Osteocyte (in vitro differentiated cells): ENCODE measurements at regions not wholly inside any gene's neighbourhood (a gene's known extent, or its start where the extent isn't known, plus 50 kb on each side); places are given as distances from the start of the nearest gene placed in this dataset.
A peak's percentile ranks its signal among the peaks of the same experiment; 100 is the strongest.

Source experiments
- DNase-seq: peaks from one replicate; pipeline ENCODE4 v3.0.0; 2021; ENCODE audit warnings: mixed read lengths; ENCODE audit not compliant: unreplicated experiment; ENCODE audit errors: extremely low spot score
- H3K27ac Mint-ChIP-seq: one replicate; pipeline ENCODE4 v1.8.0; 2021; ENCODE audit warnings: mild to moderate bottlenecking, mixed read lengths; ENCODE audit not compliant: unreplicated experiment
- H3K27me3 Mint-ChIP-seq: one replicate; pipeline ENCODE4 v1.8.0; 2021; ENCODE audit warnings: mixed read lengths; ENCODE audit not compliant: unreplicated experiment
- H3K36me3 Mint-ChIP-seq: one replicate; pipeline ENCODE4 v1.8.0; 2021; ENCODE audit warnings: mixed read lengths; ENCODE audit not compliant: unreplicated experiment
- H3K4me1 Mint-ChIP-seq: one replicate; pipeline ENCODE4 v1.8.0; 2021; ENCODE audit warnings: mixed read lengths; ENCODE audit not compliant: unreplicated experiment
- H3K4me3 Mint-ChIP-seq: one replicate; pipeline ENCODE4 v1.8.0; 2021; ENCODE audit warnings: mild to moderate bottlenecking, moderate library complexity, mixed read lengths; ENCODE audit not compliant: unreplicated experiment
- H3K9me3 Mint-ChIP-seq: one replicate; pipeline ENCODE4 v1.8.0; 2021; ENCODE audit warnings: mixed read lengths; ENCODE audit not compliant: unreplicated experiment
- TF ChIP-seq, protein P1 (sequence below): fragments of 200-600 bp; sonication (generic); IDR thresholded peaks from 2 replicates; pipeline ENCODE4 v1.5.0; 2021; ENCODE audit warnings: antibody characterized with exemption, mild to moderate bottlenecking, moderate library complexity

DNA sequence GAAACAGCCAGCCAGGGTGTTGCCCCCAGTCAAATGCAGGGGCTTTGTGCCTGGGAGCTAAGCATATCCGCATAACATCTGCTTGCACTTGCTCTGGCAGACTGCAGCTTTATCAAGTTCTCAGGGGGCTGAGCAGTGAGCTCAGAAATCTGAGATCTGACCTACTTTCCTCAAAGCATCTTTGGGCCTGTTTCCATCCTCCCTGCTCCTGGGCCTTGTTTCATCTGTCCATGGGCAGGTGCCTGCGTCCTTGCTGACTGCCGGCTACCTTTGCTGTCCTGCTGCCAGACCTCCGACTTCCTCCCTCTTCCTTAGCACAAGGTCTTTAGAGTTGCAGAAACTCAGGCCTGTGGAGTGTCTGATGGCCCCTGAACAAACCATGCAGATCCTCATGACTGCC is 131.2 kb upstream of the B3GAT1 start:
- no peak overlapping the region for H3K4me3 Mint-ChIP-seq
- DNase-seq: peak; percentile 57
- H3K4me1 Mint-ChIP-seq: peaks cover 6% of the 10 kb centered on the region
- H3K9me3 Mint-ChIP-seq: peaks cover 15% of the 10 kb centered on the region
- H3K36me3 Mint-ChIP-seq: no peaks in the 10 kb centered on the region
- H3K27me3 Mint-ChIP-seq: peaks cover 2% of the 10 kb centered on the region
- no peak overlapping the region for H3K27ac Mint-ChIP-seq
- TF ChIP-seq, protein P1, sequence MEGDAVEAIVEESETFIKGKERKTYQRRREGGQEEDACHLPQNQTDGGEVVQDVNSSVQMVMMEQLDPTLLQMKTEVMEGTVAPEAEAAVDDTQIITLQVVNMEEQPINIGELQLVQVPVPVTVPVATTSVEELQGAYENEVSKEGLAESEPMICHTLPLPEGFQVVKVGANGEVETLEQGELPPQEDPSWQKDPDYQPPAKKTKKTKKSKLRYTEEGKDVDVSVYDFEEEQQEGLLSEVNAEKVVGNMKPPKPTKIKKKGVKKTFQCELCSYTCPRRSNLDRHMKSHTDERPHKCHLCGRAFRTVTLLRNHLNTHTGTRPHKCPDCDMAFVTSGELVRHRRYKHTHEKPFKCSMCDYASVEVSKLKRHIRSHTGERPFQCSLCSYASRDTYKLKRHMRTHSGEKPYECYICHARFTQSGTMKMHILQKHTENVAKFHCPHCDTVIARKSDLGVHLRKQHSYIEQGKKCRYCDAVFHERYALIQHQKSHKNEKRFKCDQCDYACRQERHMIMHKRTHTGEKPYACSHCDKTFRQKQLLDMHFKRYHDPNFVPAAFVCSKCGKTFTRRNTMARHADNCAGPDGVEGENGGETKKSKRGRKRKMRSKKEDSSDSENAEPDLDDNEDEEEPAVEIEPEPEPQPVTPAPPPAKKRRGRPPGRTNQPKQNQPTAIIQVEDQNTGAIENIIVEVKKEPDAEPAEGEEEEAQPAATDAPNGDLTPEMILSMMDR: no peak

DNA sequence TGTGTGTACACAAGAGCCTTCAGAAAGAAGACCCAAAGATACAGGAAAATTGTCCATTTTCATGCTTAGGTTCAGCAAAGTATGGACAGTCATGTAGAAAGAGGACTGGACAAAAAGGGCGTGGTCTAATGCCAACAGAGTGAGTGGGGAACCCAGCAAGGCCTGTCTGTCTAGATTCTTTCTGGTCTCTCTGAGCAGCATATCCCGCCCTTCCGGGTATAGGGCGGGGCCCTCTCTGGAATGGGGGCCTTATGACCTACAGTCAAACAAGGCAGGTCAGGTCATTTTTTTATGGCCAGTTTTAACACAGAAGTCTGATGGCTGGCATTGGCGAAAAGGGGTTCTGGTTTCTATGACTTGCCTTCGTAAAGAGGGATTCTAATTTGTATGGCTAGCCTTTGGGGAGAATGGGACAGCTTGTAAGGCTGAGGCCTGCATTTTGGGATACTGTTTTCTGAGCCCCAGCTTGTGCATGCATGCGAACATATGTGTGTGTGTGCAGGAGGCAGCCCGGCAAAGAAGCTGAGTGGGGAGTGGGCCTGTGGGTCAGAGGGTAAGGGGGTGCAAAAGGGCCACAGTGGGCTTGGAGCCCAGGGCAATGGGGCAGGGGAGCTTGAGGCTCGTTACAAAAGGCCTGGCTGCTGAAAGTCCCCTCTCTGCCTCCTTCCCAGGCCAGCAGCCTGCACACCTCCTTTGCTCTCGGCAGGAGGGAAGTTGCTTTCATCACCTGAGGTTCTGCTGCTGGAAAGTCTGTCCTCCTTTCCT is 130.5 kb upstream of the B3GAT1 start:
- peaks cover 6% of the 10 kb centered on the region for H3K4me1 Mint-ChIP-seq
- H3K9me3 Mint-ChIP-seq: peaks cover 15% of the 10 kb centered on the region
- no peak overlapping the region for H3K4me3 Mint-ChIP-seq
- H3K27ac Mint-ChIP-seq: no peak overlapping the region
- DNase-seq: peak; percentile 79
- peaks cover 3% of the 10 kb centered on the region for H3K27me3 Mint-ChIP-seq
- no peaks in the 10 kb centered on the region for H3K36me3 Mint-ChIP-seq
- TF ChIP-seq, protein P1: no peak

DNA sequence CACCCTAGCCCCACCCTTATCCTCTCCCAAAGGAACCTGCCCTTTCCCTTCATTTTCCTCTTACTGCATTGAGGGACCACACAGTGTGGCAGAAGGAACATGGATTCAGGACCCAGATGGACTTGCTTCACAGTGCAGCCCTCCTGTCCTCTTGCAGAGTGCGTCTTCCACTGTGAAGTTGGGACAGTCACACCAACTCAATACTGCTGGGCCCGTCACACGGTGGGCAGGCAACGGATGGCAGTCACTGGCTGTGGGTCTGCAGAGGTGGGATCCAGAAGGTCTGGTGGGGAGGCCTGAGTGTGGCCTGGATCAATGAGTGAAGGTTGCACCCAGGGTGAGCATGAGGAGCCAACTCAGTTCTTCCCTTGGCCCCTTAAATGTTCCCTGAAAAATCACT is 129.9 kb upstream of the B3GAT1 start:
- TF ChIP-seq, protein P1: no peak
- peaks cover 3% of the 10 kb centered on the region for H3K27me3 Mint-ChIP-seq
- H3K4me1 Mint-ChIP-seq: peaks cover 6% of the 10 kb centered on the region
- no peak overlapping the region for H3K27ac Mint-ChIP-seq
- H3K36me3 Mint-ChIP-seq: no peaks in the 10 kb centered on the region
- peaks cover 15% of the 10 kb centered on the region for H3K9me3 Mint-ChIP-seq
- peak; percentile 54 for DNase-seq
- H3K4me3 Mint-ChIP-seq: no peak overlapping the region

DNA sequence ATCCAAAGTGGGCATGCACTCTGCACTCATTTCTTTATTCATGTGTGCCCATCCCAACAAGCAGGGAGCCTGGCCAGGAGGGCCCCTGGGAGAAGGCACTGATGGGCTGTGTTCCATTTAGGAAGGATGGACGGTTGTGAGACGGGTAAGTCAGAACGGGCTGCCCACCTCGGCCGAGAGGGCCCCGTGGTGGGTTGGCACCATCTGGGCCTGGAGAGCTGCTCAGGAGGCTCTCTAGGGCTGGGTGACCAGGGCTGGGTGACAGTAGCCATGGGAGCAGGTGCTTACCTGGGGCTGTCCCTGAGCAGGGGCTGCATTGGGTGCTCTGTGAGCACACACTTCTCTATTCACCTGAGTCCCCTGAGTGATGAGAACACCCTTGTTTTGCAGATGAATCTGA is 129.3 kb upstream of the B3GAT1 start:
- TF ChIP-seq, protein P1: no peak
- peaks cover 3% of the 10 kb centered on the region for H3K27me3 Mint-ChIP-seq
- peaks cover 6% of the 10 kb centered on the region for H3K4me1 Mint-ChIP-seq
- DNase-seq: peak; percentile 76
- H3K36me3 Mint-ChIP-seq: no peaks in the 10 kb centered on the region
- H3K4me3 Mint-ChIP-seq: no peak overlapping the region
- H3K9me3 Mint-ChIP-seq: peaks cover 15% of the 10 kb centered on the region
- H3K27ac Mint-ChIP-seq: no peak overlapping the region

DNA sequence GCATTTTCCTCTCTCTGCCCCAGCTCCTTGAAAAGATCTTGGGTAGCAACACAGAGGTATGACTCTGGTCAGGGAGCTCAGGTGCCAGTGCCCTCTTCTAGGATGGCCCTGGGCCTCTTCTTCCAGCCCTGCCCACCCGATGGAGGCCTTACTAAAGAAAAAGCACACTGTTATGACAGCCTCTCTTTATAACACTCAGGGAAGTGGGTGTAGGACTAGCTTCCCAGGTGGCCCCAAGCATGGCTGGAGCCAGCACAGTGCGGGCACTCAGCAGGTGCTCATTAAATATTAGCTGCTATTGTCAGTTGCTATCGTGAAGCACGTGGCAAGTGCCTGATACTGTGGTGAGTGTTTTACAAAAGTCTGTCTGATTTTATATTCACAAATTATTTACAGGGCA is 127.2 kb upstream of the B3GAT1 start:
- peaks cover 15% of the 10 kb centered on the region for H3K9me3 Mint-ChIP-seq
- H3K27ac Mint-ChIP-seq: no peak overlapping the region
- peaks cover 3% of the 10 kb centered on the region for H3K27me3 Mint-ChIP-seq
- no peaks in the 10 kb centered on the region for H3K36me3 Mint-ChIP-seq
- TF ChIP-seq, protein P1: no peak
- peaks cover 6% of the 10 kb centered on the region for H3K4me1 Mint-ChIP-seq
- no peak overlapping the region for H3K4me3 Mint-ChIP-seq
- DNase-seq: peak; percentile 56
